K562 (cell line): ENCODE measurements at regions not wholly inside any gene's neighbourhood (a gene's known extent, or its start where the extent isn't known, plus 50 kb on each side); places are given as distances from the start of the nearest gene placed in this dataset.

Experiments
- CTCF ChIP-seq, 3 experiments: IDR thresholded peaks in 2 of 3; conservative IDR thresholded peaks in 1 of 3; 2 replicates each; pipeline ENCODE4 v1.5.1; 2011 to 2012; ENCODE audit warnings: low read length in 3 of 3, mild to moderate bottlenecking in 3 of 3, control low read depth in 2 of 3, improper control_type of control experiment in 1 of 3, inconsistent platforms in 1 of 3, low read depth in 1 of 3, mixed read lengths in 1 of 3, moderate library complexity in 1 of 3; ENCODE audit not compliant: insufficient read depth in 2 of 3
- FOSL1 ChIP-seq: fragments of 200-800 bp; sonication (Bioruptor generic); conservative IDR thresholded peaks from 2 replicates; pipeline ENCODE4 v1.6.1; 2016; ENCODE audit warnings: missing genetic modification characterization, missing compliant biosample characterization
- MXD1 ChIP-seq: fragments of 250-450 bp; sonication (Bioruptor Pico); IDR thresholded peaks from 2 replicates; pipeline ENCODE4 v1.8.0; 2021; ENCODE audit warnings: borderline replicate concordance, mild to moderate bottlenecking, moderate library complexity; ENCODE audit not compliant: poor library complexity, severe bottlenecking
- MXI1 ChIP-seq: IDR thresholded peaks from 2 replicates; pipeline ENCODE4 v1.6.1; 2011; ENCODE audit warnings: low read depth, mild to moderate bottlenecking, improper control_type of control experiment, low read length
- MYNN ChIP-seq, 2 experiments: sonication (generic); formaldehyde crosslinking in 1 of 2; IDR thresholded peaks; 2 replicates each; pipeline versions ENCODE4 v1.5.0 to v1.6.1; 2016 to 2020; ENCODE audit warnings: antibody characterized with exemption in 1 of 2, missing genetic modification reagents in 1 of 2
- THRAP3 ChIP-seq: fragments of 450-650 bp; IDR thresholded peaks from 2 replicates; pipeline ENCODE4 v1.6.1; 2016; ENCODE audit warnings: mild to moderate bottlenecking, inconsistent platforms, borderline replicate concordance

GRCh38 chr9:107584944-107585343 lies 95.4 kb upstream of the KLF4 start:
- TF ChIP-seq FOSL1 (no peak), MYNN (IDR thresholded peaks at IDR 0.05) (no peak), MYNN (CRISPR knock-in tag; IDR thresholded peaks at IDR 0.05) (no peak), CTCF (IDR thresholded peaks at IDR 0.05 in 2 of 3, conservative IDR thresholded peaks at IDR 0.05 in 1 of 3; ENCODE audit: insufficient read depth in 2 of 3, low read depth in 1 of 3, low read length in 3 of 3) (no peak), MXD1 (no peak), MXI1 (no peak), THRAP3 (no peak)
